K562 (cell line): ENCODE measurements at regions not wholly inside any gene's neighbourhood (a gene's known extent, or its start where the extent isn't known, plus 50 kb on each side); places are given as distances from the start of the nearest gene placed in this dataset.

Experiments
- ATAC-seq: fragments of 200-7000 bp; cut with Tn5 transposase; 3 replicates; pipeline ENCODE4 v1.9.1; 2020; ENCODE audit warnings: moderate library complexity
- BruUV-seq: library from RNA; stranded (reverse); fragments of 400-500 nt; replicated peaks from 2 replicates; lab custom pipeline; 2021; lab: Mats Ljungman, UMichigan
- CTCF ChIA-PET: fragments of 300-600 bp; formaldehyde crosslinking; extraction: SDS; loops from one replicate; lab custom pipeline; 2021; ENCODE audit warnings: low intra/inter-chr PET ratio; lab: Yijun Ruan, JAX
- POLR2A ChIA-PET: fragments of 300-600, 350-650 bp; sonication (Branson Sonifier 250); formaldehyde crosslinking; extraction: SDS; loops from one replicate; lab custom pipeline; 2021; ENCODE audit warnings: antibody characterized with exemption, inconsistent platforms; lab: Yijun Ruan, JAX
- DNase-seq, 4 experiments: peaks; one replicate each; pipeline versions ENCODE4 v3.0.0 to v3.0.0-alpha.2; 2011 to 2018; ENCODE audit warnings: low spot score in 3 of 4, mixed read lengths in 3 of 4; ENCODE audit errors: extremely low read depth in 1 of 4
- FAIRE-seq: peaks from 2 replicates; lab custom pipeline; 2011; peaks lifted over from hg19 to GRCh38; lab: Jason Lieb, UNC
- H2AFZ ChIP-seq: 2 replicates; pipeline ENCODE4 v1.6.0; 2011; ENCODE audit warnings: low read depth, low read length, control low read depth, inconsistent platforms
- H3K27ac ChIP-seq: fragments of 200-600 bp; 3 replicates; pipeline ENCODE4 v1.8.0; 2011; ENCODE audit warnings: low read depth, mild to moderate bottlenecking, control low read depth, inconsistent platforms, low read length, moderate library complexity, mixed read lengths; ENCODE audit errors: extremely low read depth
- H3K27me3 ChIP-seq, 2 experiments: fragments of 300-600 bp in 1 of 2; 2 replicates in 1 of 2; 3 replicates in 1 of 2; pipeline versions ENCODE4 v1.6.0 to v1.8.0; 2011; ENCODE audit warnings: inconsistent platforms in 2 of 2, low read length in 2 of 2, mild to moderate bottlenecking in 1 of 2, mixed read lengths in 1 of 2, moderate library complexity in 1 of 2; ENCODE audit not compliant: control insufficient read depth in 2 of 2, insufficient read depth in 2 of 2
- H3K36me3 ChIP-seq: fragments of 300-600 bp; 3 replicates; pipeline ENCODE4 v1.8.0; 2011; ENCODE audit warnings: mild to moderate bottlenecking, low read length, inconsistent platforms; ENCODE audit not compliant: control insufficient read depth, insufficient read depth
- H3K4me1 ChIP-seq, 2 experiments: fragments of 200-600 bp in 1 of 2; replicated peaks in 1 of 2; 2 replicates in 1 of 2; 3 replicates in 1 of 2; pipeline versions ENCODE4 v1.5.1 to v1.8.0; 2011; ENCODE audit warnings: inconsistent platforms in 2 of 2, low read length in 2 of 2, mild to moderate bottlenecking in 1 of 2, mixed read lengths in 1 of 2, moderate library complexity in 1 of 2; ENCODE audit not compliant: control insufficient read depth in 2 of 2, insufficient read depth in 2 of 2
- H3K4me2 ChIP-seq: 2 replicates; pipeline ENCODE4 v1.6.1; 2011; ENCODE audit warnings: low read length, control low read depth, inconsistent platforms, mixed read lengths; ENCODE audit not compliant: insufficient read depth
- H3K4me3 ChIP-seq: fragments of 200-600 bp; sonication (generic), shearing (Covaris generic); 2 replicates; pipeline ENCODE4 v1.5.1; 2016; ENCODE audit warnings: control low read depth, inconsistent platforms
- H3K79me2 ChIP-seq: fragments of 200-600 bp; 3 replicates; pipeline ENCODE4 v1.8.0; 2011; ENCODE audit warnings: low read length, inconsistent platforms; ENCODE audit not compliant: control insufficient read depth, insufficient read depth
- H3K9ac ChIP-seq, 2 experiments: 2 replicates each; pipeline versions ENCODE4 v1.6.0 to v1.6.1; 2011; ENCODE audit warnings: low read depth in 2 of 2, low read length in 2 of 2, control low read depth in 1 of 2, inconsistent platforms in 1 of 2, mild to moderate bottlenecking in 1 of 2, mixed read lengths in 1 of 2; ENCODE audit not compliant: insufficient read depth in 1 of 2
- H3K9me1 ChIP-seq: one replicate; pipeline ENCODE4 v1.6.0; 2011; ENCODE audit warnings: inconsistent platforms, mild to moderate bottlenecking, low read length, moderate library complexity; ENCODE audit not compliant: control insufficient read depth, insufficient read depth
- H3K9me3 ChIP-seq: replicated peaks from 2 replicates; pipeline ENCODE4 v1.5.1; 2011; ENCODE audit warnings: low read depth, low read length, inconsistent platforms; ENCODE audit not compliant: control insufficient read depth, insufficient read depth
- H4K20me1 ChIP-seq: replicated peaks from 2 replicates; pipeline ENCODE4 v1.6.1; 2011; ENCODE audit warnings: low read length, inconsistent platforms, mixed read lengths; ENCODE audit not compliant: control insufficient read depth, insufficient read depth
- ID3 ChIP-seq, 2 experiments: fragments of 250-450 bp in 1 of 2; fragments of 450-650 bp in 1 of 2; sonication (Bioruptor Pico) in 1 of 2; IDR thresholded peaks; 2 replicates each; pipeline versions ENCODE4 v1.6.1 to v1.8.0; 2016 to 2021; ENCODE audit warnings: mild to moderate bottlenecking in 2 of 2, moderate library complexity in 2 of 2, missing compliant biosample characterization in 1 of 2, missing genetic modification characterization in 1 of 2
- RBM22 ChIP-seq: fragments of 200-400 bp; formaldehyde crosslinking; IDR thresholded peaks from 2 replicates; pipeline ENCODE4 v1.6.1; 2018; ENCODE audit warnings: low read length, low read depth; ENCODE audit not compliant: poor library complexity, severe bottlenecking
- SRF ChIP-seq, 2 experiments: fragments of 250-450, 450-650 bp in 1 of 2; sonication (Bioruptor Pico) in 1 of 2; sonication (generic) in 1 of 2; formaldehyde crosslinking; IDR thresholded peaks; 2 replicates each; pipeline versions ENCODE4 v1.5.0 to v1.5.1; 2020 to 2022; ENCODE audit warnings: mild to moderate bottlenecking in 1 of 2, missing genetic modification reagents in 1 of 2
- TFE3 ChIP-seq: fragments of 450-650 bp; formaldehyde crosslinking; IDR thresholded peaks from 2 replicates; pipeline ENCODE4 v1.4.0; 2020; ENCODE audit warnings: mild to moderate bottlenecking, mixed read lengths
- WGBS: fragments of 100-300 bp; shearing (Covaris generic); methylation state at CpG from one replicate; pipeline ENCODE4 v1.1.6; 2016; ENCODE audit warnings: low coverage, mixed read lengths; ENCODE audit not compliant: insufficient coverage; ENCODE audit errors: missing lambda C conversion rate; 5-methylcytosine and 5-hydroxymethylcytosine counted together
- in situ Hi-C: fragments of 300-500 bp; cut with MboI; formaldehyde crosslinking; loops from 4 replicates; pipeline ENCODE4 v1.15.0; 2018; ENCODE audit warnings: inconsistent platforms, mixed read lengths
- intact Hi-C: fragments of 100-400 bp; cut with micrococcal nuclease; formaldehyde crosslinking; loops from 2 replicates; pipeline ENCODE4 v1.14.2; 2022

- H3K4me1 ChIP-seq = no peaks in the 10 kb centered on the region
- H3K27ac ChIP-seq = no peak overlapping the region
- ChIA-PET POLR2A (no interaction called here), CTCF (no interaction called here)
- no peaks in the 10 kb centered on the region for H3K9me3 ChIP-seq
- no peak for ATAC-seq
- H3K36me3 ChIP-seq = no peaks in the 10 kb centered on the region
- no peaks in the 10 kb centered on the region for H3K79me2 ChIP-seq
- H3K9me1 ChIP-seq = no peaks in the 10 kb centered on the region
- no peak for FAIRE-seq
- no peak overlapping the region for H3K9ac ChIP-seq
- no TSS peak for BruUV-seq
- intact Hi-C loops (no loop called here), in situ Hi-C loops (no loop called here)
- no peak overlapping the region for H2AFZ ChIP-seq
- WGBS = 0% methylated on average over 5 of the region's 5 CpGs
- DNase-seq = no peak
- no peak overlapping the region for H3K4me2 ChIP-seq
- H4K20me1 ChIP-seq = no peaks in the 10 kb centered on the region
- H3K4me3 ChIP-seq = no peak overlapping the region
- no peaks in the 10 kb centered on the region for H3K27me3 ChIP-seq
- TF ChIP-seq SRF (CRISPR knock-in tag; IDR thresholded peaks at IDR 0.05) (no peak), RBM22 (no peak), TFE3 (CRISPR knock-in tag) (peak; percentile 88), ID3 (CRISPR knock-in tag; IDR thresholded peaks at IDR 0.05) (no peak), ID3 (tag; IDR thresholded peaks at IDR 0.05) (no peak)
These were observed 773.0 kb upstream of the IGFBP3 start for GRCh38 chr7:46694058-46694457.
